ENCODE measurements at regions not wholly inside any gene's neighbourhood (a gene's known extent, or its start where the extent isn't known, plus 50 kb on each side); places are given as distances from the start of the nearest gene placed in this dataset.

DNA sequence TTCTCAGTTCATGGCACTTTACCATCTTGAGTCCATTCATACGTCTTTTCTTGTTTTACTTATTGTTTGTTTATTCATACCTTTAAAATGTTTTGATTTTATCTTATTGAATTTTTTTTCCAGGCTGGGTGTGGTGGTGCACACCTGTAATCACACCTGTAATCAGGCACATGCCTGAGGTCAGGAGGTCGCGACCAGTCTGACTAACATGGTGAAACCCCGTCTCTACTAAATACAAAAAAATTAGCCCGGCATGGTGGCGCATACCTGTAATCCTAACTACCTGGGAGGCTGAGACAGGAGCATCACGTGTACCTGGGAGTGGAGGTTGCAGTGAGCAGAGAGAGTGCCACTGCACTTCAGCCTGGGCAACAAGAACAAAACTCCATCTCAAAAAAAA is 104.1 kb upstream of the MROH9 start:
- intact Hi-C loops (cut with micrococcal nuclease), result no loop called here
- H3K4me3 Mint-ChIP-seq, result no peak overlapping the region
- no peaks in the 10 kb centered on the region for H3K4me1 Mint-ChIP-seq (ENCODE audit: low read depth)
- no peak for ATAC-seq
- ChIA-PET POLR2A (no interaction called here), CTCF (no interaction called here)
- H3K9me3 Mint-ChIP-seq, result peaks cover 3% of the 10 kb centered on the region
- H3K36me3 Mint-ChIP-seq (ENCODE audit: low read depth), result no peaks in the 10 kb centered on the region
- no peak for DNase-seq
- no peak overlapping the region for H3K27ac Mint-ChIP-seq
- TF ChIP-seq, protein P1, sequence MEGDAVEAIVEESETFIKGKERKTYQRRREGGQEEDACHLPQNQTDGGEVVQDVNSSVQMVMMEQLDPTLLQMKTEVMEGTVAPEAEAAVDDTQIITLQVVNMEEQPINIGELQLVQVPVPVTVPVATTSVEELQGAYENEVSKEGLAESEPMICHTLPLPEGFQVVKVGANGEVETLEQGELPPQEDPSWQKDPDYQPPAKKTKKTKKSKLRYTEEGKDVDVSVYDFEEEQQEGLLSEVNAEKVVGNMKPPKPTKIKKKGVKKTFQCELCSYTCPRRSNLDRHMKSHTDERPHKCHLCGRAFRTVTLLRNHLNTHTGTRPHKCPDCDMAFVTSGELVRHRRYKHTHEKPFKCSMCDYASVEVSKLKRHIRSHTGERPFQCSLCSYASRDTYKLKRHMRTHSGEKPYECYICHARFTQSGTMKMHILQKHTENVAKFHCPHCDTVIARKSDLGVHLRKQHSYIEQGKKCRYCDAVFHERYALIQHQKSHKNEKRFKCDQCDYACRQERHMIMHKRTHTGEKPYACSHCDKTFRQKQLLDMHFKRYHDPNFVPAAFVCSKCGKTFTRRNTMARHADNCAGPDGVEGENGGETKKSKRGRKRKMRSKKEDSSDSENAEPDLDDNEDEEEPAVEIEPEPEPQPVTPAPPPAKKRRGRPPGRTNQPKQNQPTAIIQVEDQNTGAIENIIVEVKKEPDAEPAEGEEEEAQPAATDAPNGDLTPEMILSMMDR (IDR thresholded peaks at IDR 0.05), result no peak
- peaks cover 2% of the 10 kb centered on the region for H3K27me3 Mint-ChIP-seq

DNA sequence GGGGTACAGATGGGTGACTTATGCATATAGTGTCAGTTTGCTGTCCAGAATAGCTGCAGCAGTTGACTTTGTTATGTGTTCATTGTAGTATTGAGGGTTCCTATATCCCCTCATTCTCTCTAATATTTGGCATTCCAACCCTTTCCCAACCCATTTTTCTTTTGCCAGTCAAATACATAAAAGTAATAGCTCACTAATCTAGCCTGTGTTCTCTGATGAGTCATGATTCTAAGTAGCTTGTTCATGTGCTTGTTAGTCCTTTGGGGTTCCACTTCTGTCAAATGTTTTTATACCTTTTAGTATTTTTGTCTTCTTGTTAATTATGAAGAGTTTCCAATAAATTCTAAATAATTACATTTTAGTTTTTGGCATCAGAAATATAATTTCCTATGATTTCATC is 99.2 kb upstream of the MROH9 start:
- CTCF ChIA-PET, result no interaction called here
- Mint-ChIP-seq H3K9me3 (peaks cover 3% of the 10 kb centered on the region), H3K4me3 (no peak overlapping the region)

DNA sequence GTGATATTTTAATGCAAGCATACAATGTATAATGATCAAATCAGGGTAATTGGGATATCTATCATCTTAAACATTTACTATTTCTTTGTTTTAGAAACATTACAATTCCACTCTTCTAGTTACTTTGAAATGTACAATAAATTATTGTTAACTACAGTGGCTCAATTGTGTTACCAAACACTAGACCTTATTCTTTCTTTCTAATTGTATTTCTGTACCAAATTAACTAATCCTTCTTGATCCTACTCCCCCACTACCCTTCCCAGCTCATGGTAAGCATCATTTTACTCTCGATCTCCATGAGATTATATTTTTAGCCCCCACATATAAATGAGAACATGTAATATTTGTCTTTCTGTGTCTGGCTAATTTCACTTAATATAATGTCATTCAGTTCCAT is 95.0 kb upstream of the MROH9 start:
- ATAC-seq (no peak), DNase-seq (no peak)
- TF ChIP-seq, protein P1 (IDR thresholded peaks at IDR 0.05), result no peak
- Mint-ChIP-seq H3K4me1 (ENCODE audit: low read depth) (no peaks in the 10 kb centered on the region), H3K4me3 (no peak overlapping the region), H3K27ac (no peak overlapping the region), H3K36me3 (ENCODE audit: low read depth) (no peaks in the 10 kb centered on the region), H3K9me3 (no peaks in the 10 kb centered on the region), H3K27me3 (peaks cover 9% of the 10 kb centered on the region)
- POLR2A ChIA-PET, result no interaction called here
- CTCF ChIA-PET, result no interaction called here
- intact Hi-C loops (cut with micrococcal nuclease), result no loop called here

More for the DNA sequence above, 99.2 kb upstream of the MROH9 start:
- ATAC-seq (no peak), DNase-seq (no peak)
- Mint-ChIP-seq H3K27ac (no peak overlapping the region), H3K36me3 (ENCODE audit: low read depth) (no peaks in the 10 kb centered on the region), H3K4me1 (ENCODE audit: low read depth) (no peaks in the 10 kb centered on the region), H3K27me3 (peaks cover 10% of the 10 kb centered on the region)
- TF ChIP-seq, protein P1 (IDR thresholded peaks at IDR 0.05), result no peak
- POLR2A ChIA-PET, result interaction anchor here (0.7 kb wide), 1 partner anchor 648 kb away, joined by 3 read pairs; no protein-coding TSS in a partner anchor
- intact Hi-C loops (cut with micrococcal nuclease), result no loop called here

DNA sequence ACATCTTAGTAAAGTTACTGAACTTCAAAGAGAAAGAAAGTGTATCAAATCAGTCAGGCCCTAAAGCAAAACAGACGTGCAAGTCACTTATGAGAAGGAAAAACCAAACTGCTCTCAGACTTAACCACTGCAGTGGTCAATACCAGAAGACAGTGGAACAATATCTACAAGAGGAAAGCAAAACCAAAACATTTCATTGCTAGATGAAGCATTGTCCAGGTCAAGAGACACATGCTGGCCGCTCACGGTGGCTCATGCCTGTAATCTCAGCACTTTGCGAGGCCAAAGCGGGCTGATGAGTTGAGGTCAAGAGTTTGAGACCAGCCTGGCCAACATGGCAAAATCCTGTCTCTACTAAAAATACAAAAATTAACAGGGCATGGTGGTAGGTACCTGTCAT is 82.0 kb upstream of the MROH9 start:
- intact Hi-C loops (cut with micrococcal nuclease), result no loop called here
- CTCF ChIA-PET, result no interaction called here
- Mint-ChIP-seq H3K27me3 (peaks cover 15% of the 10 kb centered on the region), H3K27ac (no peak overlapping the region), H3K36me3 (ENCODE audit: low read depth) (no peaks in the 10 kb centered on the region), H3K4me1 (ENCODE audit: low read depth) (no peaks in the 10 kb centered on the region), H3K9me3 (no peaks in the 10 kb centered on the region), H3K4me3 (no peak overlapping the region)
- ATAC-seq, result no peak
- POLR2A ChIA-PET, result no interaction called here
- TF ChIP-seq, protein P1 (IDR thresholded peaks at IDR 0.05), result no peak
- DNase-seq, result no peak

DNA sequence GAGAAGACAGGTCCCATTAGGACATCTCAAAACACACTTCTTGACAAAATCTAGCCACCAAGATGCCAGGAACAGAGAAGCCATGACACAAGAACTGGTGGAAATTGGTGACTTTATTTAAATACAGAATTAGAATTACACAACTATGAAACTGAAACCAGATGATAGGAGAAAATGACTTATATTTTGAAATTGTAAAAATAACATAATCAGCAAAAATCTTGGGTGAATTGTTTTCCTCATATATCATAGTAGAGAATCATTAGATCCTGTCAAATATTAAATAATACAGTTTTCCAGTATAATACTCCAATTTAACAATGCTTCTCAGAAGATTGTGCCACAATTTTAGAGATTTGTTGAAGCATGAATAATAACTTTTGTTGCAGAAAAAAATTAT is 81.5 kb upstream of the MROH9 start:
- DNase-seq, result no peak
- Mint-ChIP-seq H3K27me3 (peaks cover 16% of the 10 kb centered on the region), H3K4me3 (no peak overlapping the region), H3K4me1 (ENCODE audit: low read depth) (no peaks in the 10 kb centered on the region), H3K9me3 (no peaks in the 10 kb centered on the region), H3K36me3 (ENCODE audit: low read depth) (no peaks in the 10 kb centered on the region), H3K27ac (no peak overlapping the region)
- POLR2A ChIA-PET, result no interaction called here
- intact Hi-C loops (cut with micrococcal nuclease), result no loop called here
- ATAC-seq, result no peak
- TF ChIP-seq, protein P1 (IDR thresholded peaks at IDR 0.05), result no peak
- CTCF ChIA-PET, result no interaction called here

Measured in activated CD8-positive, alpha-beta T cell treated with anti-CD3 and anti-CD28 coated beads for 36 hours (primary cell).